ENCODE measurements at regions not wholly inside any gene's neighbourhood (a gene's known extent, or its start where the extent isn't known, plus 50 kb on each side); places are given as distances from the start of the nearest gene placed in this dataset.

- DNase-seq (no peak), ATAC-seq (no peak)
- ChIA-PET POLR2A (no interaction called here), CTCF (no interaction called here)
- no peak overlapping the region for H3K4me3 Mint-ChIP-seq
- H3K27ac Mint-ChIP-seq, result no peak overlapping the region
- no peaks in the 10 kb centered on the region for H3K9me3 Mint-ChIP-seq (ENCODE audit: insufficient read depth)
- peaks cover 5% of the 10 kb centered on the region for H3K27me3 Mint-ChIP-seq (ENCODE audit: low read depth)
- no peaks in the 10 kb centered on the region for H3K36me3 Mint-ChIP-seq (ENCODE audit: low read depth)
- no peaks in the 10 kb centered on the region for H3K4me1 Mint-ChIP-seq (ENCODE audit: low read depth)
Observed at GRCh38 chr4:79030973-79031372, 91.7 kb upstream of the PAQR3 start.

DNA sequence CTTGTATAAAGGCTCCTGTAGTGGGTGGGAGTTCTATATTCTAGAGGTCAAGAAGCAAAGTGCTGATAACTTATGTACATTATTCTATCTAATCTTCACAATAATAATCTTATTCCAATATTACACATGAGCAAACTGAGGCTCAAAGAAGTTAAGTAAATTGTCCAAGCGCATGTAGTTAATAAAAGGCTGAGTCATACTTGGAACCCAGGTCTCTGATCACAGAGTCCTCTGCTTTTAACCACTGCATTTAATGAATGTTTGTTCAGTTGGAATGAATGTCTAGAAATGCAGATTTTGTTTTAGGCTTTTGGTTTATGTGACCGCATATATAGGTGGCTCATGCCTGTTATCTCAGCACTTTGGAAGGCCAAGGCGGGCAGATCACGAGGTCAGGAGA, 88.4 kb upstream of the PAQR3 start:
- Mint-ChIP-seq H3K4me3 (no peak overlapping the region), H3K36me3 (ENCODE audit: low read depth) (no peaks in the 10 kb centered on the region), H3K27ac (no peak overlapping the region), H3K4me1 (ENCODE audit: low read depth) (no peaks in the 10 kb centered on the region), H3K9me3 (ENCODE audit: insufficient read depth) (no peaks in the 10 kb centered on the region), H3K27me3 (ENCODE audit: low read depth) (peaks cover 5% of the 10 kb centered on the region)
- ChIA-PET POLR2A (no interaction called here), CTCF (no interaction called here)
- DNase-seq (no peak), ATAC-seq (no peak)

GRCh38 chr4:79025170-79025569, 85.9 kb upstream of the PAQR3 start:
- no peaks in the 10 kb centered on the region for H3K9me3 Mint-ChIP-seq (ENCODE audit: insufficient read depth)
- no peak for ATAC-seq
- peaks cover 2% of the 10 kb centered on the region for H3K27me3 Mint-ChIP-seq (ENCODE audit: low read depth)
- no peaks in the 10 kb centered on the region for H3K4me1 Mint-ChIP-seq (ENCODE audit: low read depth)
- POLR2A ChIA-PET, result no interaction called here
- CTCF ChIA-PET, result no interaction called here
- no peak for DNase-seq
- H3K36me3 Mint-ChIP-seq (ENCODE audit: low read depth), result no peaks in the 10 kb centered on the region
- H3K4me3 Mint-ChIP-seq, result no peak overlapping the region
- no peak overlapping the region for H3K27ac Mint-ChIP-seq

DNA sequence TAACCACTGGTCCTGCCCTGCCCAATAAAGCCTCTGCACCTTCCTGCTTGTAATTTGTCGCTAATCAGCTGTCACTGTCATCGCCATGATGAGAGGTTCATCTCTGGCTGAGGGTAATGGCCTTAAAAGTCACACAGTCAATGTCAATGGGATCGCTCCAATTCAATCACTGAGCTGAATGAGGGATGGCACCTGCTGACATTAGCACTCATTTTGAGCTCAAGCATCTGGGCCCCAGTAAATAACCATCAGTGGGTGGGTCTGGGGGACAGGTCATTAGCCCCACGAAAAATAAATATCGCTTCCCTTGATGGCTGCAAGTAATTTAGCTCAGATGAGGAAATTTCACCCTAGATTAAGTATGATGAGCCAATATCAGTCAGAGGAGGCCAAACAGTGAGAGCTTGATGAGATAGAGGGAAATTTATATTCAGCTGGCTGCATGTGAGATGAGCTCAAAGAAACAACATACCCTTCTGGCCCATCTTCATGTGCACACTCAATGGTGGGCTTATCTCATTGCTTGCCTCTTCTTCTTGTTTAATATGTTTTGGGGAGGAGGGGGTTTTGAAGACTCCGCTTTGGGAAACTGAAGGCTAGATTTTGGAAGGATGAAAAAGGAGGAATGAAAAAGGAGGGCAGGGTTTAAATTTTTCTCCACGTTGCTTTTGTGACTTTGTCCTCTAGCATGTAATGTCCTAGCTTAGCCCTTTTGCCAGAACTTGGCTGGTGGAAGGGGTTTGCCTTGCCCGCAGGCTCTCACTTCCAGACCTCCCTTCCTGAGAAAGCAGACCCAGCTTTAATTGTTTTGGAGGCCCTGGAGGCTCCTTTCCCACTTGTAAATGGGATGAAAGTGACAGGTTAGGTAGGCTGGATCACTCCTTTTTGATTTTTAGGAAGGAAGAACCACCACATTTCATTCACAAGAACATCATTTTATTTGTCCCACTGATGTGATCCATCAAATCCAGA, 84.8 kb upstream of the PAQR3 start:
- Mint-ChIP-seq H3K4me1 (ENCODE audit: low read depth) (no peaks in the 10 kb centered on the region), H3K27me3 (ENCODE audit: low read depth) (peaks cover 2% of the 10 kb centered on the region), H3K27ac (no peak overlapping the region), H3K9me3 (ENCODE audit: insufficient read depth) (no peaks in the 10 kb centered on the region), H3K36me3 (ENCODE audit: low read depth) (no peaks in the 10 kb centered on the region), H3K4me3 (no peak overlapping the region)
- ATAC-seq (no peak), DNase-seq (no peak)
- ChIA-PET POLR2A (no interaction called here), CTCF (no interaction called here)

- H3K4me3 Mint-ChIP-seq, result no peak overlapping the region
- CTCF ChIA-PET, result no interaction called here
- H3K4me1 Mint-ChIP-seq (ENCODE audit: low read depth), result no peaks in the 10 kb centered on the region
- no peaks in the 10 kb centered on the region for H3K9me3 Mint-ChIP-seq (ENCODE audit: insufficient read depth)
- ATAC-seq, result no peak
- H3K36me3 Mint-ChIP-seq (ENCODE audit: low read depth), result no peaks in the 10 kb centered on the region
- no peak overlapping the region for H3K27ac Mint-ChIP-seq
- DNase-seq, result no peak
- H3K27me3 Mint-ChIP-seq (ENCODE audit: low read depth), result no peaks in the 10 kb centered on the region
- POLR2A ChIA-PET, result no interaction called here
Observed at GRCh38 chr4:79022529-79022928, 83.3 kb upstream of the PAQR3 start.

DNA sequence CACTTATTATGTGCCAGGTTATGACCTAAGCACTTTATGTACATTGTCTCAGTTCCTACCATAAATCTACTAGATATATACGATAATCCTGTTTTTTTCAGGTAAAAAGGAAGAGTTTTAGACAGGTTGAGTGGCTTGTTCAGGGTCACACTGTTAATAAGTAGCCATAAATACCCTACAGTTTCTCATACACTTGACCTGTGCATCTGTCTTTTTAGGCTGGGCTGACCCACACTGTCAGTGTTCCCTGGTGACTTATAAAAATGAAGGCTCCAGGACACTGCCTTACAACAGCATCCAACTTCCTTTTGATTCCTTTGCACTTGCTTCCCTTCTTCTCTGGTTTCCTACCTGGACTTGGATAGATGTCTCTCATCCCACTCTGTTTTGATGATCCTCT, 78.2 kb upstream of the PAQR3 start:
- Mint-ChIP-seq H3K9me3 (ENCODE audit: insufficient read depth) (no peaks in the 10 kb centered on the region), H3K27ac (no peak overlapping the region), H3K27me3 (ENCODE audit: low read depth) (no peaks in the 10 kb centered on the region), H3K4me3 (no peak overlapping the region), H3K36me3 (ENCODE audit: low read depth) (no peaks in the 10 kb centered on the region), H3K4me1 (ENCODE audit: low read depth) (no peaks in the 10 kb centered on the region)
- no peak for DNase-seq
- ATAC-seq, result no peak
- ChIA-PET CTCF (no interaction called here), POLR2A (no interaction called here)

DNA sequence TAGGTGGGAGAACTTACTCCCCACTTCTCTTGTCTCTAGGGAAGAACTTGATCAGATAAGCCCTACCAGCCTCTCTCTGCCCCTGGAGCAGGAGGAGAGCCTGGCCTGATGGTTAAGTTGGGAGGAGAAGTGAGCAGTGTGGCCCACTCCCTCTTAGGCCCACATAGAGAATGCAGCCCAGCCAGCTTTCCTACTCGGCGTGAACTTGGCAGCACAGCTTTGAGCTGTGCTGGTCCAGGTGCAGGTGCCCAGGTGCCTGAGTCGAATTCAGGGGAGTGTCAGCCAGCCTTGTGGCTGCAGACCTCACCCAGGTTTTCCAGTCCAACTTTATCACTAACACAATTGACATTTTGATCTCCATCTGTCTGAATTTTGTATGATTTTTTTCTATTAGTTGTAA, 77.6 kb upstream of the PAQR3 start:
- Mint-ChIP-seq H3K27me3 (ENCODE audit: low read depth) (no peaks in the 10 kb centered on the region), H3K4me3 (no peak overlapping the region), H3K4me1 (ENCODE audit: low read depth) (no peaks in the 10 kb centered on the region), H3K36me3 (ENCODE audit: low read depth) (no peaks in the 10 kb centered on the region), H3K9me3 (ENCODE audit: insufficient read depth) (no peaks in the 10 kb centered on the region), H3K27ac (no peak overlapping the region)
- ATAC-seq, result no peak
- CTCF ChIA-PET, result no interaction called here
- no peak for DNase-seq
- POLR2A ChIA-PET, result no interaction called here

DNA sequence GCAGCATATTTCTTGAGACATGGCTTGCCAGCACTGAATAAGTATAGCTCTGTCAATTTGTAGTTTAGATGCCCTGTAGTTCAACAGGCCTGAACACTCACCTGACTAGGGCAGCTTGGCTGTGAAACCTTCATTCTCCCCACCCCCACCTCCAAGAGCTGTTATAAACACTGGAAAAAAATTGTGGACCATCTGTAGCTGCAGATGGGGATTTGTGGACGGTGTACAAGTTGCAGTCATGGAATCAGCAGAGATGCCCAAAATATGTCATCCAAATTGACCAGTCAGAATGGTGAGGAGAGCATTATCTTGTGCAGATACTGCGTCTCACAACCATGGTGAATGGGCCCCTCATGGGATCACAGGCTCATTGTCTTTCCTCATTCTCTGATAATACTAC, 76.2 kb upstream of the PAQR3 start:
- DNase-seq, result no peak
- ChIA-PET POLR2A (no interaction called here), CTCF (no interaction called here)
- Mint-ChIP-seq H3K9me3 (ENCODE audit: insufficient read depth) (no peaks in the 10 kb centered on the region), H3K36me3 (ENCODE audit: low read depth) (no peaks in the 10 kb centered on the region), H3K4me3 (no peak overlapping the region), H3K4me1 (ENCODE audit: low read depth) (no peaks in the 10 kb centered on the region), H3K27me3 (ENCODE audit: low read depth) (no peaks in the 10 kb centered on the region), H3K27ac (no peak overlapping the region)
- ATAC-seq, result no peak

DNA sequence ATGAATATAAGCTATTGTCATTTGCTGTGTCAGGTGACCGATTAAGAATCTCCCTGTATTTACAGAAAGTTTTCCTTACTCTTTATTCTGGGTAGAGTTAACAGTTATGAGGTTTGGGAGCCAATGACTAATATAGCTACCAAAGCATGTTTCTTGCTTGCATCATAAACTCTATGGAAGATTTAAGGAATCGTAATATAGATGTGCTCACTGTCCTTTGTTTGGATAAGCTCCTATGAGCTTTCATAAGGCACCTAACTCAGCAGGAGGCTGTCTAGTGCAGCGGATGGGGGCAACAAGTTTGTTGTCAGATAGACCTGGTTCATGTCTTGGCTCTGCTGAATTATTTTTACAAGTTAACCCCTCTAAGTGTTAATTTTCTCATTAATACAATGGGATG, 75.0 kb upstream of the PAQR3 start:
- ChIA-PET POLR2A (no interaction called here), CTCF (no interaction called here)
- H3K27ac Mint-ChIP-seq, result no peak overlapping the region
- no peaks in the 10 kb centered on the region for H3K27me3 Mint-ChIP-seq (ENCODE audit: low read depth)
- no peaks in the 10 kb centered on the region for H3K36me3 Mint-ChIP-seq (ENCODE audit: low read depth)
- H3K9me3 Mint-ChIP-seq (ENCODE audit: insufficient read depth), result no peaks in the 10 kb centered on the region
- no peak overlapping the region for H3K4me3 Mint-ChIP-seq
- DNase-seq, result no peak
- no peaks in the 10 kb centered on the region for H3K4me1 Mint-ChIP-seq (ENCODE audit: low read depth)
- ATAC-seq, result no peak

DNA sequence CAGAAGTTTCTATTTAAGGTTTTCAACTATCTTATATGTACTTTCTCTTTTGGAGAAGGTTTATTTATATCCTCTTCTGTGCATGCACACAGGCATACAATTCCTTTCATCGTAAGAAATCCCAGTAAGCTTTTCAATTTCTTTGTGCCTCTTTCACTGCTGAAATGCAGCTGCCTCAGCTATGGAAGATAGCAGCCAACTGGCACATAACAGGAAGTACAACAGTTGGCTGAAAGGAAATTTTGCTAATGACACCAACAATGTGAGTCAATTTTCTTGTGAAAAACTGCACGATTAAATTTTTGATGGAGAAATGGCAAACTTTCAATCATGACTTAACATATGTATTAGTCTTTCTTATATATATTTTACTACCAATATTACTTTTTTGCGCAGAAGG, 74.5 kb upstream of the PAQR3 start:
- CTCF ChIA-PET, result no interaction called here
- Mint-ChIP-seq H3K27ac (no peak overlapping the region), H3K9me3 (ENCODE audit: insufficient read depth) (no peaks in the 10 kb centered on the region), H3K4me3 (no peak overlapping the region), H3K36me3 (ENCODE audit: low read depth) (no peaks in the 10 kb centered on the region), H3K27me3 (ENCODE audit: low read depth) (no peaks in the 10 kb centered on the region), H3K4me1 (ENCODE audit: low read depth) (no peaks in the 10 kb centered on the region)
- no peak for DNase-seq
- no peak for ATAC-seq
- POLR2A ChIA-PET, result no interaction called here

DNA sequence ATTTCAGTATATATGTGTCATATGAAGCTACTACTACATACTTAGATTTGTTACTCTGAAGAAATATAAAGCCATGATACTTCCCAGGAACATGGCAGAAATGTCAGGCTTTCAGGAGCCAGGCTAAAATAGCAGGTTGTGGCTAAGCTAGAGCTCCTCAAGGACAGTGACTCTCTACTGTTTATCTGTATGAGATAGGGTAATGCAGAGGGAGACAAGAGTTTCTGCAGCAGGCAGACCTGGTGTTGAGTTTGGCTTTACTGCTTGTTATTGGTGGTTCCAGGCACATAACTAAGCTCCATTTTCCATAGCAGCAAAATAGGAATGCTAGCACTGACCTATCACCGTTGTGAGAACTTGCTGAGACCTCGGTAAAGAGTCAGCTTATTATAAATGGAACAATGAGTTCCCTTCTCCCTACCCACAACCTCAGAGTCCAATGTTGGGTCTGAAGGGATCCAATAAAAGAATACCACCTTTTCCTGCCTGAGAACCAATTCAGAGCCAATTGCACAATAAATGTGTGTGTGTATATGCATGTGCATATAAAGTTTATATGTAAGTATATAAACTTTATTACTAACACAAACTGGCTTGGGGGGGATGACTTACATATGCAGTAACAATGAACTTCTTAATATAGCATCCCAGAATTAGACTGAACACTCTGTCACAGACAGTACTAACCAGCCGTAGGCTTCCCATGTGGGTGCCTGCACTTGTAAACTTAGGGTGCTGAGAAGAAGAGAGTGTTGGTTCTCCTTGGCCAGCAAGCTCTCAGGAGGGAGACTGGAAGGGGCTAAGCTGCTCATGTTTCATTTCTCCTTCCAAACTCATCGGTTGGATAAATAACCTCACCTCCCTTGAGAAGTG, 51.9 kb upstream of the PAQR3 start:
- POLR2A ChIA-PET, result no interaction called here
- no peaks in the 10 kb centered on the region for H3K9me3 Mint-ChIP-seq (ENCODE audit: insufficient read depth)
- no peak overlapping the region for H3K4me3 Mint-ChIP-seq
- no peak overlapping the region for H3K27ac Mint-ChIP-seq
- DNase-seq, result no peak
- ATAC-seq, result no peak
- no peaks in the 10 kb centered on the region for H3K4me1 Mint-ChIP-seq (ENCODE audit: low read depth)
- H3K36me3 Mint-ChIP-seq (ENCODE audit: low read depth), result no peaks in the 10 kb centered on the region
- peaks cover 3% of the 10 kb centered on the region for H3K27me3 Mint-ChIP-seq (ENCODE audit: low read depth)
- CTCF ChIA-PET, result no interaction called here

DNA sequence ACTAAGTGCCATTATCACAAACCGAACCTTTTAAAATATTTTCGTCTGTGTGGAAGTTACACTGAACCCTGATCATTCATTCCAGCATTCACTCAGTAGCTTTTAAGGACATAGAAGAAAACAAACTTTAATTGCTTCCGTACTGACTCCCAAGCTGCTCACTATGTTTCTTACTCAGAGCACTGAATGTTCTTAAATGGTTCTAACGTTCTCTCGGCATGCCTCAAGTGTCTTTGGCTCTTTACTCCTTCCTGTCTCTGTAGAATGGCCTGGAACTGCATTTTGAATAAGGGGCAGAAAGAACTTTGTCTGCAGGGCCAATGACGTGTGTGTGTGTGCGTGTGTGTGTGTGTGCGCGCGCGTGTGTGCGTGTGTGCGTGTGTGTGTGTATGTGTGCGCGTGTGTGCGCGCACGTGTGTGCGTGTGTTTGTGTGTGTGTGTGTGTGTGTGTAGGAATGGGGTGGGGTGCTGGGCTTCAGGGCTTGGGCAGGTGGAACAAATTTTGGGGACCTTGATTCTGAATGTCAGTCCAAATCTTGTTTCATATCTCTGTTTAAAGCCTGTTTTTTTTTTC, 50.5 kb upstream of the PAQR3 start:
- ChIA-PET POLR2A (no interaction called here), CTCF (no interaction called here)
- no peak overlapping the region for H3K27ac Mint-ChIP-seq
- no peak for DNase-seq
- no peaks in the 10 kb centered on the region for H3K4me1 Mint-ChIP-seq (ENCODE audit: low read depth)
- peaks cover 10% of the 10 kb centered on the region for H3K27me3 Mint-ChIP-seq (ENCODE audit: low read depth)
- H3K9me3 Mint-ChIP-seq (ENCODE audit: insufficient read depth), result no peaks in the 10 kb centered on the region
- ATAC-seq, result no peak
- H3K4me3 Mint-ChIP-seq, result no peak overlapping the region
- no peaks in the 10 kb centered on the region for H3K36me3 Mint-ChIP-seq (ENCODE audit: low read depth)

All from activated CD8-positive, alpha-beta T cell treated with anti-CD3 and anti-CD28 coated beads, Interleukin-2, amount 10 ng/mL, durations not matched to agents 7 days and 5 days (primary cell).